PC-3 (cell line): ENCODE measurements at regions not wholly inside any gene's neighbourhood (a gene's known extent, or its start where the extent isn't known, plus 50 kb on each side); places are given as distances from the start of the nearest gene placed in this dataset.

Experiments
- ATAC-seq: fragments of 200-7000 bp; cut with Tn5 transposase; 2 replicates; pipeline ENCODE4 v1.9.1; 2020; ENCODE audit warnings: mild to moderate bottlenecking, moderate library complexity
- BruUV-seq: library from RNA; stranded (reverse); fragments of 400-500 nt; replicated peaks from 2 replicates; lab custom pipeline; 2021; lab: Mats Ljungman, UMichigan
- CTCF ChIA-PET: fragments of 300-600 bp; sonication (Branson Sonifier 250); formaldehyde crosslinking; loops from one replicate; lab custom pipeline; 2022; ENCODE audit warnings: antibody characterized with exemption; lab: Charles Lee
- POLR2A ChIA-PET: fragments of 300-600 bp; sonication (Branson Sonifier 250); formaldehyde crosslinking; loops from one replicate; lab custom pipeline; 2022; ENCODE audit warnings: antibody characterized with exemption; ENCODE audit not compliant: unreplicated experiment; lab: Charles Lee
- DNase-seq: peaks from one replicate; pipeline ENCODE4 v3.0.0-alpha.2; 2015
- H2AFZ ChIP-seq: fragments of 300-600 bp; sonication (generic); 2 replicates; pipeline ENCODE4 v1.6.0; 2016; ENCODE audit warnings: antibody characterized with exemption, low read length
- H3F3A ChIP-seq: fragments of 300-600 bp; sonication (generic); one replicate; pipeline ENCODE4 v1.6.0; 2017; ENCODE audit warnings: antibody characterized with exemption, low read length, control low read depth, mild to moderate bottlenecking; ENCODE audit not compliant: unreplicated experiment
- H3K27ac ChIP-seq: fragments of 300-600 bp; sonication (generic); 2 replicates; pipeline ENCODE4 v1.5.1; 2016; ENCODE audit warnings: mild to moderate bottlenecking, low read length
- H3K27me3 ChIP-seq: fragments of 300-600 bp; sonication (generic); 2 replicates; pipeline ENCODE4 v1.6.1; 2016; ENCODE audit warnings: low read length, mixed read lengths
- H3K36me3 ChIP-seq: fragments of 300-600 bp; sonication (generic); 2 replicates; pipeline ENCODE4 v1.6.1; 2016; ENCODE audit warnings: low read depth, mixed run types, low read length, mixed read lengths
- H3K4me1 ChIP-seq: fragments of 300-600 bp; sonication (generic); 2 replicates; pipeline ENCODE4 v1.5.1; 2016; ENCODE audit warnings: low read length; ENCODE audit not compliant: insufficient read depth
- H3K4me2 ChIP-seq: fragments of 300-600 bp; sonication (generic); 2 replicates; pipeline ENCODE4 v1.6.0; 2016; ENCODE audit warnings: low read length
- H3K4me3 ChIP-seq: fragments of 300-600 bp; sonication (generic); 2 replicates; pipeline ENCODE4 v1.5.1; 2016; ENCODE audit warnings: mild to moderate bottlenecking, low read length, mixed read lengths
- H3K79me2 ChIP-seq: fragments of 300-600 bp; sonication (generic); 2 replicates; pipeline ENCODE4 v1.6.1; 2017; ENCODE audit warnings: low read length, mixed read lengths
- H3K9ac ChIP-seq: fragments of 300-600 bp; sonication (generic); 2 replicates; pipeline ENCODE4 v1.6.0; 2016; ENCODE audit warnings: mild to moderate bottlenecking, low read length
- H3K9me2 ChIP-seq: fragments of 300-600 bp; sonication (generic); replicated peaks from 2 replicates; pipeline ENCODE4 v1.6.1; 2016; ENCODE audit warnings: mixed run types, low read length, mixed read lengths
- H3K9me3 ChIP-seq: fragments of 300-600 bp; sonication (generic); 2 replicates; pipeline ENCODE4 v1.6.1; 2016; ENCODE audit warnings: low read length, mixed read lengths
- H4K20me1 ChIP-seq: fragments of 300-600 bp; sonication (generic); 2 replicates; pipeline ENCODE4 v1.6.1; 2016; ENCODE audit warnings: low read length, mixed read lengths
- CTCF ChIP-seq: fragments of 300-600 bp; sonication (generic); conservative IDR thresholded peaks from 2 replicates; pipeline ENCODE4 v1.5.1; 2017; ENCODE audit warnings: antibody characterized with exemption, low read depth, mild to moderate bottlenecking, low read length
- EZH2 ChIP-seq: fragments of 300-600 bp; sonication (generic); IDR thresholded peaks from one replicate; pipeline ENCODE4 v1.6.1; 2017; ENCODE audit warnings: antibody characterized with exemption, mild to moderate bottlenecking, low read length; ENCODE audit not compliant: unreplicated experiment
- EZH2phosphoT487 ChIP-seq: fragments of 300-600 bp; sonication (generic); IDR thresholded peaks from 2 replicates; pipeline ENCODE4 v1.6.1; 2018; ENCODE audit warnings: mild to moderate bottlenecking, antibody characterized with exemption, low read length, borderline replicate concordance
- intact Hi-C: fragments of 100-400 bp; cut with micrococcal nuclease; formaldehyde crosslinking; loops from 2 replicates; pipeline ENCODE4 v1.9.0; 2023

DNA sequence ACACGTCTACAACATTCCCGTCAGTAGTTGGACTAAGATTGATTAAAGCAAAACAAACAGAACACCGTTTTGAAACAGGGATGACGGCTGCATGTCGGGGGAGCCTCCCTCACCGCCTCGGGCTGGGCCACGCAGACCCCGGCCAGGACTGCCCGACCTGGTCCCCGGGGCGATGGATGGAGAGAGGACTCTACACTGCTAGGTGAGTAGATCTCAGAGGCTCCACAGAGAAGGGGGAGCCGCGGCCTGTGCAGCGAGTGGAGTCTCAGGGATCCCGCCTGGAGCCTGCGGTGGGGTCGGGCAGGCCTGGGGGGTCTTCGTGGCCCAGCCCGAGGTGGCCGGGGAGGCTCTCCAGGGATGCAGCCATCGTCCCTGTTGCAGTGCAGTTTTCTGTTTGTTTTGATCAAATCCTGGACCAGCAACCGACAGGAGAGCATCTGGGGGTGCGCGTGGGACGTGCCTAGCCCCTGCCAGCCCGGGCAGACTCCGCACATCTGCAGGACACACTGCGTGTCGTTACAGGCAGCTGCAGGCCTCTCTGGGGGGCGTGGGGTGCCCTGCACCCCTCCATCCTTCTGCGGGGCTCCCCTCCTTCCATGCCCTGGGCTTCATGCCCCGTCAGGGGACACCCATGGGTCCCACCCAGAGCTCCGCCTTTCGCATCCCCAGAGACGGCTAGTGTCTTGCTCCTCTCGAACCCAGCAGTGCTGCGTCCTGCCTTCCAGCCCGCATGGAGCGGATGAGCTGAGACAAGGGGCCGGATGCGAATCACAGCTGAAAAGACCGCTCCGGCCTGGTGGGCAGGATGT, 143.6 kb downstream of the RTP5 start:
- TF ChIP-seq EZH2 (no peak), CTCF (no peak), EZH2phosphoT487 (no peak)
- Histone ChIP-seq H3K4me2 (no peak overlapping the region), H3K79me2 (no peaks in the 10 kb centered on the region), H3K9ac (no peak overlapping the region), H3K9me3 (no peaks in the 10 kb centered on the region), H3F3A (no peaks in the 10 kb centered on the region), H4K20me1 (no peaks in the 10 kb centered on the region), H3K4me3 (no peak overlapping the region), H3K27me3 (peaks cover 45% of the 10 kb centered on the region), H2AFZ (no peak overlapping the region), H3K4me1 (no peaks in the 10 kb centered on the region), H3K9me2 (no peaks in the 10 kb centered on the region), H3K27ac (no peak overlapping the region), H3K36me3 (no peaks in the 10 kb centered on the region)
- DNase-seq: no peak
- intact Hi-C loops: no loop called here
- no peak for ATAC-seq
- POLR2A ChIA-PET: no interaction called here
- CTCF ChIA-PET: interaction anchor here (0.8 kb wide), 1 partner anchor 254 kb away, joined by 3 read pairs; no protein-coding TSS in a partner anchor
- BruUV-seq: no TSS peak

DNA sequence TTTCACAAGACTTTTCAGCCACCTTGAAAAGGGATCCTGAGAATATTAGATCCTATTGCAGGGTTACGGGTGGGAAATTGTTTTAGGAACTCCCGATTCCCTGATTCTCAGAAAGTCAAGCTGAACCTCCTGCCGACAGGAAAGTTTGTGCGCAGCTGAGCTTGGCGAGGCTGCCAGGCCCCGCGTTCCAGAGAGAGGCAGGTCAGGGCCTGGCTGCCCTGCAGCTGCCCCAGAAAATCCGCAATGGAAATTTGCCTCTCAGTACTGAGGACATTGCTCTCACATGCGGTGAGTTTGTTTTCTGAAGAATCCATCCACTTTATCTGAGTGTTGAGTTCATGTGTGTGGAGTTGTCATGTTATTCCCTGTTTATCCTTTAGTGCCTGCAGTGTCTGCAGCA, 144.2 kb downstream of the RTP5 start:
- no peak overlapping the region for H3K9ac ChIP-seq
- no peaks in the 10 kb centered on the region for H3K79me2 ChIP-seq
- H3K4me3 ChIP-seq: no peak overlapping the region
- no peaks in the 10 kb centered on the region for H3K9me3 ChIP-seq
- no peaks in the 10 kb centered on the region for H3K9me2 ChIP-seq
- ChIA-PET POLR2A (no interaction called here), CTCF (interaction anchor here (0.8 kb wide), 1 partner anchor 255 kb away, joined by 3 read pairs; no protein-coding TSS in a partner anchor)
- no peaks in the 10 kb centered on the region for H3F3A ChIP-seq
- DNase-seq (no peak), ATAC-seq (no peak)
- TF ChIP-seq EZH2 (no peak), CTCF (no peak), EZH2phosphoT487 (no peak)
- no peaks in the 10 kb centered on the region for H3K36me3 ChIP-seq
- no TSS peak for BruUV-seq
- H3K4me1 ChIP-seq: no peaks in the 10 kb centered on the region
- no peaks in the 10 kb centered on the region for H4K20me1 ChIP-seq
- no peak overlapping the region for H2AFZ ChIP-seq
- intact Hi-C loops: no loop called here
- H3K27me3 ChIP-seq: peaks cover 45% of the 10 kb centered on the region
- no peak overlapping the region for H3K27ac ChIP-seq
- H3K4me2 ChIP-seq: no peak overlapping the region
